ENCODE measurements at regions not wholly inside any gene's neighbourhood (a gene's known extent, or its start where the extent isn't known, plus 50 kb on each side); places are given as distances from the start of the nearest gene placed in this dataset.

GRCh38 chr18:47311585-47311984, 60.1 kb upstream of the SKOR2 start:
- no peak overlapping the region for H3K4me3 ChIP-seq (ENCODE audit: low read depth, low read length)
- no peak for DNase-seq (ENCODE audit: low read depth)
- TF ChIP-seq, protein P1, sequence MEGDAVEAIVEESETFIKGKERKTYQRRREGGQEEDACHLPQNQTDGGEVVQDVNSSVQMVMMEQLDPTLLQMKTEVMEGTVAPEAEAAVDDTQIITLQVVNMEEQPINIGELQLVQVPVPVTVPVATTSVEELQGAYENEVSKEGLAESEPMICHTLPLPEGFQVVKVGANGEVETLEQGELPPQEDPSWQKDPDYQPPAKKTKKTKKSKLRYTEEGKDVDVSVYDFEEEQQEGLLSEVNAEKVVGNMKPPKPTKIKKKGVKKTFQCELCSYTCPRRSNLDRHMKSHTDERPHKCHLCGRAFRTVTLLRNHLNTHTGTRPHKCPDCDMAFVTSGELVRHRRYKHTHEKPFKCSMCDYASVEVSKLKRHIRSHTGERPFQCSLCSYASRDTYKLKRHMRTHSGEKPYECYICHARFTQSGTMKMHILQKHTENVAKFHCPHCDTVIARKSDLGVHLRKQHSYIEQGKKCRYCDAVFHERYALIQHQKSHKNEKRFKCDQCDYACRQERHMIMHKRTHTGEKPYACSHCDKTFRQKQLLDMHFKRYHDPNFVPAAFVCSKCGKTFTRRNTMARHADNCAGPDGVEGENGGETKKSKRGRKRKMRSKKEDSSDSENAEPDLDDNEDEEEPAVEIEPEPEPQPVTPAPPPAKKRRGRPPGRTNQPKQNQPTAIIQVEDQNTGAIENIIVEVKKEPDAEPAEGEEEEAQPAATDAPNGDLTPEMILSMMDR (conservative IDR thresholded peaks at IDR 0.05; ENCODE audit: low read depth, low read length): no peak
